ENCODE measurements at regions not wholly inside any gene's neighbourhood (a gene's known extent, or its start where the extent isn't known, plus 50 kb on each side); places are given as distances from the start of the nearest gene placed in this dataset.
"Not testable (repeated sequence)": the region's sequence is repeated elsewhere in the genome, so short reads cannot be mapped to it uniquely, and the experiment has no call there.

DNA sequence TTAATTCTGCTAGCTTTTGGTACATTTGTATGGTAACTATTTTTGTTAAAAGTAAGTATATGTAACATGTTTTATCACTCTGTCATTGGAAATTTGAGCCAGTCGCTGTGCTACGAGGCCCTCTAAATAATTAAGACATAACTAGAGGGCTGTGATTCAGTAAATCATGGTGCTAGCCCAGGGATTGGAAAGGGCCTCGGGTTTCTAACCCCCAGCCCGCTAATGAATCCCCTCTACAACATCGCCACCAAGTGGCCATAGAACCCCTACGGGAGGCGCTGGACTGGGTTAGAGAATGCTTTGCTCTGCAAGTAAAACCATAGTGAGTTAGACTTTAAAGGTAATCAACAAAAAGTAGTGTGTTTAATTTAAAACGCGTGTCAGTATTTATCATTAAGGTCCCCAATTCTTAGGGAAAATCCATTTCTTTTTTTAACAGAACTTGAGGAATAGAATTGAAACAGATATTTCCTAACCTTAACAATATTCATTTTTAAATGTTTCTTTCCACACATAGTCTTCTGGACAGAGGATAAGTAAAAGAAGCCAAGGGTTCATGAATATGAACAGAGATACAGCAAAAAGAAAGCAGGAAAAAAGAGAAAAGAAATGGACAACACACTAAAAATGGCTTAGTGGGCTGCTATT lies 744.7 kb downstream of the EPHA3 start:
- in situ Hi-C loops (cut with HindIII; ENCODE audit: low pct_ligation_motif_present, low pct_unique_long_range_greater_than_20kb, low sequenced_read_pairs) = no loop called here
- peak; percentile 33 for DNase-seq

DNA sequence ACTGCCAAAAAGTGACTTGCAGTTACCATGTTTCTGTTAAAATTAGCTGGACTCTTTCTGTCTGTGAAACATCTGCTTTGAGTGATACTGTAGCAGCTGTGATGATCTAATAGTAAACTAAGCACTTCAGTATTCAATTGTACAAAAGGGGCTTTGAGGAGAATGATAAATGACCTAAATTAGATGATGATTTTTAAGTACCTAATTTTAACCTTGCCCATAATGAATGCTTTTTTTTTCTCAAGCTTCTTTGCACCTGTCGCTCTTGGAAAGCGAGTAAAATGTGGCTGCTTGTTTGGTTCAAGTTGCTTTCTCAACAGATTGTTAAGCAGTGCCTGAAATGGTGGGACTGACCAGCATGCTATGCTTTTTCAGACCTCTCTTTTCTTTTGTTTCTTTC lies 752.3 kb downstream of the EPHA3 start:
- no peak for DNase-seq
- in situ Hi-C loops (cut with HindIII; ENCODE audit: low pct_ligation_motif_present, low pct_unique_long_range_greater_than_20kb, low sequenced_read_pairs) = no loop called here

DNA sequence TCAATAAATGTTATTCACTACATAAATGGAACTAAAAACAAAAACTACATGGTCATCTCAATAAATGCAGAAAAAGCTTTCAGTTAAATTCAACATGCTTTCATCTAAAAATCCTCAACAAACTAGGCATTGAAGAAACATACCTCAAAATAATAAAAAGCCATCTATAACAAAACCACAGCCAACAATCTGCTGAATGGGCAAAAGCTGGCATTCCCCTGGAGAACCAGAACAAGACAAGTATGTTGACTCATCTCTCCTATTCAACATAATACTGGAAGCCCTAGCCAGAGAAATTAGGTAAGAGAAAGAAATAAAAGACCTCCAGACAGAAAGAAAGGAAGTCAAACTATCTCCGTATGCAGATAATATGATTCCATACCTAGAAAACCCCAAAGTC lies 759.9 kb downstream of the EPHA3 start:
- in situ Hi-C loops (cut with HindIII; ENCODE audit: low pct_ligation_motif_present, low pct_unique_long_range_greater_than_20kb, low sequenced_read_pairs) = no loop called here

DNA sequence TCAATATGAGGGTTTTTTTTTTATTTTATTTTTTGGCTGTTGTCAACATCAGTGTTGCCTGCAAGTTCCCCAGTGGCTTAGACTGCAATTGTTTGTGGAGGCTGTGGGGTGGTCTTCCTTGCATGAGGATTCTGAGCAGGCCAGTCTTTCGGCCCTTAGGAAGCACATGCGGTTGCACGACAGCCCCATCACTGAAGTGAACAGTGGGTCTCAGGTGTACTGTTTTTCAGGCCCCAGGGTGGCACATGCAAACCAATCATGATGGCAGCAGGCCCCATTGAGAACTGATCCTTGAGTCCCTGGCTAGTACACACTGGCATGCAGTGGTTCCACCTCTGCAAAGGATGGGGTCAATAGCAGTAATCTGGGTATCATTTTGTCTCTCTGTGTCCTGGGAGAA lies 768.7 kb downstream of the EPHA3 start:
- no peak for DNase-seq
- in situ Hi-C loops (cut with HindIII; ENCODE audit: low pct_ligation_motif_present, low pct_unique_long_range_greater_than_20kb, low sequenced_read_pairs) = no loop called here

More for the DNA sequence above, 759.9 kb downstream of the EPHA3 start:
- DNase-seq = no peak

DNA sequence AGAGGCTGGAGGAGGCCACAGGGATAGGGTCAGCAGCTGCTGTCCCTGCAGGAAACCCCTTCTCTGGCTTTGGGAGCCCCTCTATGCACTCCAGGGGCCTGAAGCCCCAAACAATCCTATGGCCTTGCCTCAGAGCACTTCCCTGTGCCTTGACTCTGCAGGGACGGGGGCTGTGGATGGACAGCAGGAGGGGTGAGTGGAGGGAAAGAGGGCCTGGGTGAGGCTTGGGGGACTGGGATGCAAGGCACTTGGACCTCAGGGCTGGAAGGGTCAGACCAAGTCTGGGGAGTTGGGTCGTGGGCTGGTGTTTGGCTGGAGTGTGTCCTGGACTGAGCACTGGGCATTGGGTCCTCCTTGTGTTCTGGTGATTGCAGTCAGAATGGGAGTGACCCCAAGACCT lies 769.8 kb downstream of the EPHA3 start:
- in situ Hi-C loops (cut with HindIII; ENCODE audit: low pct_ligation_motif_present, low pct_unique_long_range_greater_than_20kb, low sequenced_read_pairs) = no loop called here

DNA sequence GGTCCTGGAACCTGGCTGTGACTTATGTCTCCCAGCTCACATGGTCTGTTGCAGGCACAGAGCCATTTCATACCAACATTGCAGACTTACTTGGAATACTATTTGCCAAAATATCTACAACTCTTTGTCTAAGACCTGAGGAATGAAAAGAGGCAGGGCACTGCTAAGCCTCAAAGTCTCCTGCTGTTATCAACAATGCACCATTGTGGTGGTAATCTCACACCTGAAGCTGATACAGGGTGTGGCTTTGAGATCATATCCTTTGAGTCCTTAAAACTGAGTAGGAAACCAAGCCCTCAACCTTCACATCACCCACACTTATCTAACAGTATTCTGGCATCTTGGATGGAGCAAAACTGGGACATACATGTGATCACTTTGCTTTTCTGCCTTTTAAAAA lies 782.0 kb downstream of the EPHA3 start:
- in situ Hi-C loops (cut with HindIII; ENCODE audit: low pct_ligation_motif_present, low pct_unique_long_range_greater_than_20kb, low sequenced_read_pairs) = no loop called here
- no peak for DNase-seq

More for the DNA sequence above, 769.8 kb downstream of the EPHA3 start:
- DNase-seq = no peak

DNA sequence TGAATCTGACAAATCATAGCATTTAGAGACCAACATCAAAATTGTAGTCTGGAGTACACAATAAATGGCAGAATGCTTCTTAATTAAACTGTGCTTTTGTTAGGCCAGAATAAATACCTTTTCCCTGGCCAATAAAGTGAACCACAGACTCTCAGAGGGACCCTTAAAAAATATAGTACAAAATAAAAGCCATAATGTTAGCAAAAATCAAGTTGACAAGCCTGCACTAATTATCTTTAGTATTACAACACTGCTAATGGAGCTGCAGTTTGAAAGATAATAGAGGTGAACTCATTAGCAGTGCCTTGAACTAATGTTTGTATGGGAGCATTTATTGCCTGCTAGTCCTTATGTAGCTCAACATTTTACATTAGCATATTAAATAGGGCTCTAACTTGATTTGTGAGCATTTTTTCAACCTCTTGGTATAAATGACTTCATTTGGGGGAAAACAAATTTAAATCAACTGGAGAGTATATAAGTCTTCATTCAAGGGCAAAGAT lies 801.3 kb downstream of the EPHA3 start:
- DNase-seq = no peak
- in situ Hi-C loops (cut with HindIII; ENCODE audit: low pct_ligation_motif_present, low pct_unique_long_range_greater_than_20kb, low sequenced_read_pairs) = no loop called here

DNA sequence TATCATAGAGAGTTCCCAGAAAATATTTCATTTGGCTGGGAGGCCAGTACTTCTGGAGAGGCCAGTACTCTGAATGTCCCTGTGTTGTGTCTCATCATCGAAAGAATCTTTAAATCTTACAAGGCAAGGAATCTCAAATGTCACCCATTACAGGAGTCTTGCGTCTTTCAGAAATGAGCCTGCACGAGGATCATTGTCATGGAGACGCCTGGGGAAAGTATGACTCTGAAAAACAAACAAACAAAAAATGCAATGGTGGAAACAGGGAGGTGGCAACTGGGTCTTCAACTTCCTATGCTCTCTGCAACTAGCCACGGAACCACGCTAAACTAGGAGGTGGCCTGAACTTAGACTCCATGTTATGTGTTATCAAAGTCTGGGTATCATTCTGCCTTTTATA lies 804.6 kb downstream of the EPHA3 start:
- in situ Hi-C loops (cut with HindIII; ENCODE audit: low pct_ligation_motif_present, low pct_unique_long_range_greater_than_20kb, low sequenced_read_pairs) = no loop called here
- no peak for DNase-seq

DNA sequence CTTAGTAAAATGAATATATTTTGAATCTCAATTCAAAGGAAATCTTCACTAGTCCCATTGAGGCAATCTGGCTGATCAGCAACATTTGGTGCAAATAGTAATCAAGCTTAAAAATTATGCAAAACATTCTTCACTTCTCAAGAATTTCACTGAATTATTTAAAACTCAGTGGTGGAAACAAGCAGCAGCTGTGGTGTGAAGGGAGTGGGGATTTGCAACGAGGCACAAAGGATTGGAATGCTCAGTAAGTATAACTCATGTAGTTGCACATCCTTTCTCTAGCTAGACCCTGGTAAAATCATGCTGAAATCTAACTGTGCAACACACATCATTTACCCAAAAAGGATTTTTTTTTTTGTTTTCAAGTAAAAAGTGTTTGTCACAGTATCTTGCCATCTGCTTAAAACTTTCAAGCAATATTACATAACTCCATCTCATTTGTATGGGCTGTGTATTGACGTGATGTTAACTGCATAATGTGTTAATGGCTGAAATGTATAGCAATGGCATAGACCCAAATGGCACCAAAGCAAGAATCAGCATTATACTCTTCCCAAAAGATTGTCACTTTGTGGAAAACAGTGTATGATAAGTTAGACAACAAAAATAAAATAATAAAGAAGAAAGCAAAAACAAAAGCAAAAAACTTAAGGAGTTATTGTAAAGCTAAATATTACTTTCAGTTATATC lies 816.6 kb downstream of the EPHA3 start:
- no peak for DNase-seq
- in situ Hi-C loops (cut with HindIII; ENCODE audit: low pct_ligation_motif_present, low pct_unique_long_range_greater_than_20kb, low sequenced_read_pairs) = no loop called here

DNA sequence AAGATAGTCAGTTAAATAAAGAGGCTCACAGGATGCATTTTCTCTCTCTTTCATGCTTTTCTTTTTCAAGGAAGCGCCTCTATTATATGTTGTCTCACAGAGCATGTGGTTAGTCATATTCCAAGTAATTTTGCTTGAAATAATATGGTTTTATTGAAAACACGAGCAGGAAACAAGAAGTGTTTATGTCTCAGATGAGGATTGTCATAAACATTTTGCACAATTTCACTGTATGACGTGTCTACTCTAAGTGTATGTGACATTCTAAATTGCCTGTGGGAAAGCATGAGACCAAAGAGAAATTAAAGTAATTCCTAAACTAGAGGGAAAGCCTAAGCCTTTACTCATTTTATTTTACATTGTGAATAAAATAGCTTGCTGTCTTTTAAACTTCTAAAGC lies 818.6 kb downstream of the EPHA3 start:
- in situ Hi-C loops (cut with HindIII; ENCODE audit: low pct_ligation_motif_present, low pct_unique_long_range_greater_than_20kb, low sequenced_read_pairs) = no loop called here
- DNase-seq = no peak

DNA sequence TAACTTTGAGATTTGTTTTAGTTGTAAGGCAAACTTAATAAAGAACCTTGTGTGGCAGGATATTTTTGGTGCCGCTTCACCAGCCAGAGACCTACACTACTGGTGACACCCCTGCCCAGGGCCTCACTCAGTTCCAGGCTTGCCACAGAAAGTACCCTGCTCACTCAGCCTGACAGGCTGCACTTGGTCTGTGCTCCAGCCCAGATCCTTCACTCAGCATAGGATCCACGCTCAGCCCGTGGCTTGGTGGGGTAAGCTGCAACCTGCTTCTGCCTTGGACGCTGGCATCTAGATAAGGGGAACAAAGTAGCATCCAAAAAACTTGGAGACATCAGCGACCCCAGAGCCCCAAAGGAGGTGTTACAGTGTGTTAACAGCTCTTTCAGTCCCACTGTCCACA lies 825.5 kb downstream of the EPHA3 start:
- in situ Hi-C loops (cut with HindIII; ENCODE audit: low pct_ligation_motif_present, low pct_unique_long_range_greater_than_20kb, low sequenced_read_pairs) = no loop called here
- no peak for DNase-seq

DNA sequence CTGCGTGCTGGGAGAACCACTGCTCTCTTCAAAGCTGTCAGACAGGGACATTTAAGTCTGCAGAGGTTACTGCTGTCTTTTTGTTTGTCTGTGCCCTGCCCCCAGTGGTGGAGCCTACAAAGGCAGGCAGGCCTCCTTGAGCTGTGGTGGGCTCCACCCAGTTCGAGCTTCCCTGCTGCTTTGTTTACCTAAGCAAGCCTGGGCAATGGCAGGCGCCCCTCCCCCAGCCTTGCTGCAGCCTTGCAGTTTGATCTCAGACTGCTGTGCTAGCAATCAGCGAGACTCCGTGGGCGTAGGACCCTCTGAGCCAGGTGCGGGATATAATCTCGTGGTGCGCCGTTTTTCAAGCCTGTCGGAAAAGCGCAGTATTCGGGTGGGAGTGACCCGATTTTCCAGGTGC lies 837.0 kb downstream of the EPHA3 start:
- DNase-seq; in situ Hi-C loops (cut with HindIII; ENCODE audit: low pct_ligation_motif_present, low pct_unique_long_range_greater_than_20kb, low sequenced_read_pairs): not testable (repeated sequence)

DNA sequence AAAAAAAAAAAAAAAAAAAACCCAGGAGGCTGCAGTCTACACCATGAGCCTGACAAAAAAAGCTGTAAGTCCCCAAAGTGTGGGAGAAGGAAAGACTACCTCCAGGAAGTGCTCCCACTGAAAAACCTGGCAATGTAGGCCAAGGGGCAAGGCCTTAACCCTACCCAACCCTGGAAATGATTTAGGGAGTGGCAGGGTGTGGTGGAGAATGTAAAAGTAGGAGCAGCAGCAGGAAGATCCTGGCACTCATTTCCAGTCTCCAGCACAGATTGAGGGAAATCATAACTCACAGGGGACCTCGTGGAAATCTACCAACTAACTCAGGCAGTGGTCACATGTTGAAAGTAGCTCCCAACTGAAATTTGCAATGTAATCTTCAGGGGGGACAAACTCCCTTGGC lies 839.5 kb downstream of the EPHA3 start:
- in situ Hi-C loops (cut with HindIII; ENCODE audit: low pct_ligation_motif_present, low pct_unique_long_range_greater_than_20kb, low sequenced_read_pairs) = no loop called here
- no peak for DNase-seq

DNA sequence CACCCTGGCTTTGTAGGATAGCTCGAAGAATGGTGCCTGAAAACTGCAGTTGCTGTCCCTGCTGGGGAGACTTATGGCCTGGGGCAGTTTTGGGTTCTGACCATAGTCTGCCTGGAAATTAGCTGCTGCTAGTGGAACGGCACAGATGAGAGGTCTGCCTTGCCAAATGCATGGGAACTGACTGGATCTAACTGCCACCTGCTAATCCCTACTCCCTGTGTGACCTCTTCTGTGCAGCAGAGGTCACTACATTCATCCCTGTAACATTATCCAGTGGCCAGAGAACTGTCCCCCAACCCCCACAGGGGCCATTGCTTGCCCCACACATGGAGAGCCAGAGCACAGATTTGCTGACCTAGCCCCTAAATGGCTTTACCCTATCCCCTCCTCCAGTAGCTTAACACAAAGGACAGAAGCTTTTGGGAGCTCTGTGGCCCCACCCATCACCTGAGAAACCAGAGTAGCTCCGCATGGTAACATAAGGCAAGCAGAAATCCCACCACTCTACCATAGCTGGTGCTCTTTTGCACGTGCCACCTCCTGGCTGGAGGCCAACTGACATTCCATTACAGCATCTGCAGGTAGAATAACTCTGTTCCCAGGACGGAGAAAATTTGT lies 840.0 kb downstream of the EPHA3 start:
- DNase-seq = no peak
- in situ Hi-C loops (cut with HindIII; ENCODE audit: low pct_ligation_motif_present, low pct_unique_long_range_greater_than_20kb, low sequenced_read_pairs) = no loop called here

DNA sequence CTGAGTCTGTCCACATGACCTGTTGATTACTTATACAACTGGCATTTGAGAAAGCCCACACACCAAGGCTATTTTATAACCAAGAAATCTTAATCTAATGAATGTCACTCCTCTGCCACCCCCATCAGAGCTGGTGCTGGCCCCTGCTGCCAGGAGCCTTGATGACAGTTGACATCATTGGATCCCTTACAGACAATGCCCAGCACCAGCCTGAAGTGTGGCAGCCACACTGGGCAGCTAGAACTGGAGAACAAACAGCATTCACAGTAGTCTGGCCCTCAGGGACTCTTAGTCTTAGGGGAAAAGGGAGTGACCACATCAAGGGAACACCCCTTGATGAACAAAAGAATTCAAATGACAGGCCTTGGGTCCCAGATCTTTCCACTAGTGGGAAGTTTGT lies 840.6 kb downstream of the EPHA3 start:
- no peak for DNase-seq
- in situ Hi-C loops (cut with HindIII; ENCODE audit: low pct_ligation_motif_present, low pct_unique_long_range_greater_than_20kb, low sequenced_read_pairs) = no loop called here

DNA sequence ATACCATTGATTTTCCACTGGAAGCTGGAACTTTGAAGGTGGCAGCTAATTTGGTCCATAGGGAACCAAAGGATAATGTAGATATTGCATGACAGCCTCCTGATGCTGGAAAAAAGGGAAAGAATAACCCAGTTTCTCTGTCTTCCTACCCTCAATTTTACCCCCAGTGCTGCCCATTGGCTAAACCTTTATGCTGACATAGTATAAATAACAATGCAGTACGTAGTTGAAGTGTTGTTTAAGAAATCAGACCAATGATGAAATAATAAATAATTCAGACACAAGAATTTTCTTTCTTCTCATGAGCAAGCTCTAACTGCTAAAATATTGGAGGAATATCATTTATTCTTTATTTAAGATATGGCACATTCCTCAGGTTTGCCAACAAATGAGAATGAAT lies 843.4 kb downstream of the EPHA3 start:
- no peak for DNase-seq
- in situ Hi-C loops (cut with HindIII; ENCODE audit: low pct_ligation_motif_present, low pct_unique_long_range_greater_than_20kb, low sequenced_read_pairs) = no loop called here

DNA sequence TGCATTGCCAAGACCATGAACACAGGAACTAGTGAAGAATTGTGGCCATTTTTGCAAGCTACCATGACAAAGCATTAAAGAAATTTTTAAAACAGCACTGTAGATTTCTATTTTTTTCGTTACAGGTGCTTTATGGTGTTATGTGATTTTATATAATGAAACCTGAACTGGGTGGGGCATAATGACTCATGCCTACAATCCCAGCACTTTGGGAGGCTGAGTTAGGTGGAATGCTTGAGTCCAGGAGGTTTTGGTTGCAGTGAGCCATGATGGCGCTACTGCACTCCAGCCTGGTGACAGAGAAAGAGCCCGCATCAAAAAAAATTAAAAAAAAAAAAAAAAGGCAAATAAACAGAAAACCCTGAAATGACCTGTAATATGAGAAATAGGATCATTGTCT lies 846.7 kb downstream of the EPHA3 start:
- DNase-seq = no peak
- in situ Hi-C loops (cut with HindIII; ENCODE audit: low pct_ligation_motif_present, low pct_unique_long_range_greater_than_20kb, low sequenced_read_pairs) = no loop called here

DNA sequence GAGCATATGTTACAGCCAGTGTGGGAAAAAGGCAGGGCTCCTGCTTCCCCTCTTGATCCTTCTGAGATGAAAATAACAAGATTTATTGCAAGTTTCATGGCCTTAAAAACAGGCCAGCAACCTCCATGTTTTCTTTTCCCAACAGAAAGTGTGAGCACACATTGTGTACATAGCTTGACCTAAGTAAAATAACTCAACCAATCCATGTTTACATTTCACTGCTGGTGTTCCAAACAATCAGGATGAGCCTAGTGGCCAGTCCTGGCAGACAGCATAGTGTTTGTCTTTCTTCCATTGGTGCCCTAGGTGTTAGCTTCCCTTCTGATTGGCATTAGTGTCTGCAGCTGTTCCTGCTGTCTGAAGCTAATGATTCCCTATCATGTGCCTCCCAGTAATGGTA lies 847.7 kb downstream of the EPHA3 start:
- DNase-seq = no peak
- in situ Hi-C loops (cut with HindIII; ENCODE audit: low pct_ligation_motif_present, low pct_unique_long_range_greater_than_20kb, low sequenced_read_pairs) = no loop called here

DNA sequence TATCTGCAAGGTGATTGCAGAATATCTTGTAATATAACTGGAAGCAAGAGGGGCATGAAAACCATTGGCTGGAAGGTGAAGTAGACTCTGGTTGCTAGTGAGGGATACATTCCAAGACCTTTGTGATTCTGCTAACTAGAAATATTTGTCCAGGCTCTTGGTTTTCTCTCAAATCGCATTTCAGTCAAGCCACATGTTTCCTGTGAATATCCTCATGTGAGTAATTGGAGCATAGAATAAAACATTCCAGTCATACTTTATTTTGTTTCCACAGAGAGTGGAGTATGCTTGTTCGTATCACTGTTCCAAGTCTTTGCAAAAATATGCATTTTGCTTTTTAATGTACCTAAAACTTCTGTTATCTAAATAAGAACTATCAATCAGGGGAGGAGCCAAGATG lies 850.0 kb downstream of the EPHA3 start:
- in situ Hi-C loops (cut with HindIII; ENCODE audit: low pct_ligation_motif_present, low pct_unique_long_range_greater_than_20kb, low sequenced_read_pairs) = no loop called here

DNA sequence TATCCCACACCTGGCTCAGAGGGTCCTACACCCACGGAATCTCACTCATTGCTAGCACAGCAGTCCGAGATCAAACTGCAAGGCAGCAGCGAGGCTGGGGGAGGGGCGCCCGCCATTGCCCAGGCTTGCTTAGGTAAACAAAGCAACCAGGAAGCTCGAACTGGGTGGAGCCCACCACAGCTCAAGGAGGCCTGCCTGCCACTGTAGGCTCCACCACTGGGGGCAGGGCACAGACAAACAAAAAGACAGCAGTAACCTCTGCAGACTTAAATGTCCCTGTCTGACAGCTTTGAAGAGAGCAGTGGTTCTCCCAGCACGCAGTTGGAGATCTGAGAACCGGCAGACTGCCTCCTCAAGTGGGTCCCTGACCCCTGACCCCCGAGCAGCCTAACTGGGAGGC lies 850.7 kb downstream of the EPHA3 start:
- in situ Hi-C loops (cut with HindIII; ENCODE audit: low pct_ligation_motif_present, low pct_unique_long_range_greater_than_20kb, low sequenced_read_pairs) = not testable (repeated sequence)

More for the DNA sequence above, 850.0 kb downstream of the EPHA3 start:
- DNase-seq = no peak

More for the DNA sequence above, 850.7 kb downstream of the EPHA3 start:
- not testable (repeated sequence) for DNase-seq

All from ACHN (cell line).